Stimulated activated CD4-positive, alpha-beta T cell treated with anti-CD3 and anti-CD28 coated beads, TNF-alpha, amount 100 ng/mL, for 48 hours (primary cell): ENCODE measurements at regions not wholly inside any gene's neighbourhood (a gene's known extent, or its start where the extent isn't known, plus 50 kb on each side); places are given as distances from the start of the nearest gene placed in this dataset.

ENCODE experiments used
- DNase-seq, 3 donors: peaks; one replicate each; pipeline ENCODE4 v3.0.0-alpha.2; 2020; ENCODE audit warnings: low read depth in 3 of 3

- DNase-seq, result no peak
These were observed 205.4 kb upstream of the SNX19 start for GRCh38 chr11:131121426-131122333.

GRCh38 chr11:131122448-131122847 lies 206.2 kb upstream of the SNX19 start:
- no peak for DNase-seq

GRCh38 chr11:131129474-131129873 lies 213.2 kb upstream of the SNX19 start:
- no peak for DNase-seq

- no peak for DNase-seq
These were observed 219.3 kb upstream of the SNX19 start for GRCh38 chr11:131135611-131136010.

- no peak for DNase-seq
These were observed 220.2 kb upstream of the SNX19 start for GRCh38 chr11:131136486-131136885.

GRCh38 chr11:131137046-131137445 lies 220.8 kb upstream of the SNX19 start:
- DNase-seq, result no peak

GRCh38 chr11:131138731-131139130 lies 222.5 kb upstream of the SNX19 start:
- no peak for DNase-seq

GRCh38 chr11:131145791-131146190 lies 224.6 kb upstream of the NTM start:
- no peak for DNase-seq

- no peak for DNase-seq
These were observed 223.5 kb upstream of the NTM start for GRCh38 chr11:131146827-131147490.

- no peak for DNase-seq
These were observed 216.1 kb upstream of the NTM start for GRCh38 chr11:131154351-131154750.

- DNase-seq, result no peak
These were observed 212.7 kb upstream of the NTM start for GRCh38 chr11:131157678-131158077.

GRCh38 chr11:131160846-131161245 lies 209.6 kb upstream of the NTM start:
- DNase-seq, result no peak

- no peak for DNase-seq
These were observed 206.8 kb upstream of the NTM start for GRCh38 chr11:131163613-131164012.

- DNase-seq, result no peak
These were observed 205.4 kb upstream of the NTM start for GRCh38 chr11:131165036-131165435.

GRCh38 chr11:131168839-131169713 lies 201.3 kb upstream of the NTM start:
- DNase-seq, result no peak

GRCh38 chr11:131172011-131172410 lies 198.4 kb upstream of the NTM start:
- no peak for DNase-seq

GRCh38 chr11:131178020-131178419 lies 192.4 kb upstream of the NTM start:
- no peak for DNase-seq

- DNase-seq, result no peak
These were observed 191.8 kb upstream of the NTM start for GRCh38 chr11:131178596-131178995.

- DNase-seq, result no peak
These were observed 190.6 kb upstream of the NTM start for GRCh38 chr11:131179836-131180235.

GRCh38 chr11:131185915-131186314 lies 184.5 kb upstream of the NTM start:
- no peak for DNase-seq

GRCh38 chr11:131186629-131187101 lies 183.8 kb upstream of the NTM start:
- no peak for DNase-seq

- no peak for DNase-seq
These were observed 180.0 kb upstream of the NTM start for GRCh38 chr11:131190446-131190845.
